Caco-2 (cell line): ENCODE measurements at regions not wholly inside any gene's neighbourhood (a gene's known extent, or its start where the extent isn't known, plus 50 kb on each side); places are given as distances from the start of the nearest gene placed in this dataset.

Experiments
- BruUV-seq: library from RNA; stranded (reverse); fragments of 400-500 nt; replicated peaks from 2 replicates; lab custom pipeline; 2021; lab: Mats Ljungman, UMichigan
- CTCF ChIA-PET: fragments of 300-600 bp; sonication (Branson Sonifier 250); formaldehyde crosslinking; loops from one replicate; lab custom pipeline; 2022; ENCODE audit warnings: antibody characterized with exemption; lab: Charles Lee
- POLR2A ChIA-PET: fragments of 300-600 bp; sonication (Branson Sonifier 250); formaldehyde crosslinking; loops from one replicate; lab custom pipeline; 2022; ENCODE audit warnings: antibody characterized with exemption; lab: Charles Lee
- DNase-seq, 2 experiments: peaks; one replicate each; pipeline versions ENCODE4 v3.0.0 to v3.0.0-alpha.2; 2020 to 2022
- H3K27me3 ChIP-seq: replicated peaks from 2 replicates; pipeline ENCODE4 v1.6.0; 2011; ENCODE audit warnings: low read length; ENCODE audit not compliant: control insufficient read depth, insufficient read depth
- H3K36me3 ChIP-seq: 2 replicates; pipeline ENCODE4 v1.5.1; 2011; ENCODE audit warnings: low read length; ENCODE audit not compliant: control insufficient read depth, insufficient read depth
- H3K4me1 ChIP-seq: fragments of 250-450 bp; sonication (Bioruptor Pico); 2 replicates; pipeline ENCODE4 v1.5.1; 2020; ENCODE audit warnings: mild to moderate bottlenecking
- H3K4me3 ChIP-seq: 2 replicates; pipeline ENCODE4 v1.5.1; 2011; ENCODE audit warnings: low read depth, mild to moderate bottlenecking, control low read depth, low read length
- H3K9me3 ChIP-seq: fragments of 250-450 bp; sonication (Bioruptor Pico); 2 replicates; pipeline ENCODE4 v1.5.1; 2020; ENCODE audit warnings: mild to moderate bottlenecking, moderate library complexity
- H3K27ac Mint-ChIP-seq: one replicate; pipeline ENCODE4 v1.8.0; 2022; ENCODE audit warnings: mixed read lengths; ENCODE audit not compliant: unreplicated experiment
- H3K27me3 Mint-ChIP-seq: one replicate; pipeline ENCODE4 v1.8.0; 2022; ENCODE audit warnings: mixed read lengths; ENCODE audit not compliant: insufficient read depth, unreplicated experiment
- H3K36me3 Mint-ChIP-seq: one replicate; pipeline ENCODE4 v1.8.0; 2022; ENCODE audit warnings: mild to moderate bottlenecking, mixed read lengths; ENCODE audit not compliant: insufficient read depth, unreplicated experiment
- H3K4me1 Mint-ChIP-seq: one replicate; pipeline ENCODE4 v1.8.0; 2022; ENCODE audit warnings: low read depth, mixed read lengths; ENCODE audit not compliant: unreplicated experiment
- H3K4me3 Mint-ChIP-seq: one replicate; pipeline ENCODE4 v1.8.0; 2022; ENCODE audit warnings: mild to moderate bottlenecking, moderate library complexity, mixed read lengths; ENCODE audit not compliant: unreplicated experiment
- H3K9me3 Mint-ChIP-seq: one replicate; pipeline ENCODE4 v1.8.0; 2022; ENCODE audit warnings: mixed read lengths; ENCODE audit not compliant: unreplicated experiment
- intact Hi-C: fragments of 100-400 bp; cut with micrococcal nuclease; formaldehyde crosslinking; loops from one replicate; pipeline ENCODE4 v1.10.0; 2022; ENCODE audit not compliant: unreplicated experiment
- TF ChIP-seq, protein P1 (sequence below), 2 experiments: fragments of 200-600 bp in 1 of 2; IDR thresholded peaks; 1 replicate in 1 of 2; 2 replicates in 1 of 2; pipeline versions ENCODE4 v1.5.1 to v1.8.0; 2011 to 2022; ENCODE audit warnings: antibody characterized with exemption in 1 of 2, control low read depth in 1 of 2, inconsistent platforms in 1 of 2, low read depth in 1 of 2, low read length in 1 of 2, mild to moderate bottlenecking in 1 of 2, moderate library complexity in 1 of 2; ENCODE audit not compliant: insufficient read depth in 1 of 2, severe bottlenecking in 1 of 2, unreplicated experiment in 1 of 2

DNA sequence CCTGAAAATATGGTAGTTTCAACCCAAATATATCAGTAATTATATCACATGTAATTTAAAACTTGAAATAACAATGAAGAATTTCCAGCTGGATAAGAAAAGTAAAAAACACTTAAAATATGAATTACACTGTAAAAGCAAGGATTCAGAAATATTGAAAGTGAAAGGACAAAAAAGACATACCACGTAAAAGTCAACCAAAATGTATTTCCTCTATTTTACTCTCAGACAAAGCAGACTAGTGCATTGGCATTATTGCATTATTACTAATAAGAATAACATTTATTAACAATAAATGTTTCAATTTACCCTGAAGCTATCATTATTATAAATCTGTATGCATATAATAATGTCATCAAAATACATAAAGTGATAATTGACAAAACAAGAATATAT lies 445.1 kb upstream of the TRIB2 start:
- Mint-ChIP-seq H3K4me3 (no peak overlapping the region), H3K36me3 (no peaks in the 10 kb centered on the region), H3K27me3 (peaks cover 9% of the 10 kb centered on the region), H3K9me3 (no peaks in the 10 kb centered on the region), H3K27ac (no peak overlapping the region), H3K4me1 (no peaks in the 10 kb centered on the region)
- Histone ChIP-seq H3K27me3 (no peaks in the 10 kb centered on the region), H3K4me3 (no peak overlapping the region), H3K4me1 (no peaks in the 10 kb centered on the region), H3K9me3 (peaks cover 5% of the 10 kb centered on the region; the same call in 1 of the 2 replicates), H3K36me3 (no peaks in the 10 kb centered on the region)
- intact Hi-C loops: no loop called here
- CTCF ChIA-PET: interaction anchor here (0.7 kb wide), 1 partner anchor 141 kb away, joined by 3 read pairs; no protein-coding TSS in a partner anchor
- TF ChIP-seq, protein P1, sequence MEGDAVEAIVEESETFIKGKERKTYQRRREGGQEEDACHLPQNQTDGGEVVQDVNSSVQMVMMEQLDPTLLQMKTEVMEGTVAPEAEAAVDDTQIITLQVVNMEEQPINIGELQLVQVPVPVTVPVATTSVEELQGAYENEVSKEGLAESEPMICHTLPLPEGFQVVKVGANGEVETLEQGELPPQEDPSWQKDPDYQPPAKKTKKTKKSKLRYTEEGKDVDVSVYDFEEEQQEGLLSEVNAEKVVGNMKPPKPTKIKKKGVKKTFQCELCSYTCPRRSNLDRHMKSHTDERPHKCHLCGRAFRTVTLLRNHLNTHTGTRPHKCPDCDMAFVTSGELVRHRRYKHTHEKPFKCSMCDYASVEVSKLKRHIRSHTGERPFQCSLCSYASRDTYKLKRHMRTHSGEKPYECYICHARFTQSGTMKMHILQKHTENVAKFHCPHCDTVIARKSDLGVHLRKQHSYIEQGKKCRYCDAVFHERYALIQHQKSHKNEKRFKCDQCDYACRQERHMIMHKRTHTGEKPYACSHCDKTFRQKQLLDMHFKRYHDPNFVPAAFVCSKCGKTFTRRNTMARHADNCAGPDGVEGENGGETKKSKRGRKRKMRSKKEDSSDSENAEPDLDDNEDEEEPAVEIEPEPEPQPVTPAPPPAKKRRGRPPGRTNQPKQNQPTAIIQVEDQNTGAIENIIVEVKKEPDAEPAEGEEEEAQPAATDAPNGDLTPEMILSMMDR (IDR thresholded peaks at IDR 0.05; ENCODE audit: insufficient read depth in 1 of 2, low read depth in 1 of 2, low read length in 1 of 2, severe bottlenecking in 1 of 2, unreplicated experiment in 1 of 2): no peak
- DNase-seq: no peak
- POLR2A ChIA-PET: no interaction called here
- BruUV-seq: no TSS peak

DNA sequence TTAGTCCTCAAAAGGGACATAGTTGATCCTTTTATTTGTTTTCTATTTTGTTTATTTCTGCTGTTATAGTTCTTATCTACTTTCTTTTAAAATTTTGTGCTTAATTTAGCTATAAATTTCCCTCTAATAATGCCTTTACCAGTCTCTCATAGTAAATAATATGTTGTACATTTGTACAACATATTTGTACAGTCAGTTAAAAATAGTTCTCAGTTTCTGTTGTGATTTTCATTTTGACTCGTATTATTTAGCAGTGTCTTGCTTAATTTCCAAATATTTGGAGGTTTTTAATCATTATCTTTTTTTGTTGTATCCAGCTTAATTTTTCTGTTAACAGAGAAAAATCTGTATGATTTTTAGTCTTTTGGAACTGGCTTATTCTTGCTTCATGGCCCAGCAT lies 443.6 kb upstream of the TRIB2 start:
- intact Hi-C loops: no loop called here
- TF ChIP-seq, protein P1 (IDR thresholded peaks at IDR 0.05; ENCODE audit: insufficient read depth in 1 of 2, low read depth in 1 of 2, low read length in 1 of 2, severe bottlenecking in 1 of 2, unreplicated experiment in 1 of 2): no peak
- Histone ChIP-seq H3K27me3 (no peaks in the 10 kb centered on the region), H3K4me1 (no peaks in the 10 kb centered on the region), H3K9me3 (peaks cover 4% of the 10 kb centered on the region; the same call in 1 of the 2 replicates), H3K36me3 (no peaks in the 10 kb centered on the region), H3K4me3 (no peak overlapping the region)
- BruUV-seq: no TSS peak
- no peak overlapping the region for H3K4me3 Mint-ChIP-seq
- no peak for DNase-seq
- ChIA-PET CTCF (no interaction called here), POLR2A (no interaction called here)
- no peak overlapping the region for H3K27ac Mint-ChIP-seq
- H3K27me3 Mint-ChIP-seq: peaks cover 9% of the 10 kb centered on the region
- H3K4me1 Mint-ChIP-seq: no peaks in the 10 kb centered on the region
- no peaks in the 10 kb centered on the region for H3K36me3 Mint-ChIP-seq
- H3K9me3 Mint-ChIP-seq: no peaks in the 10 kb centered on the region

DNA sequence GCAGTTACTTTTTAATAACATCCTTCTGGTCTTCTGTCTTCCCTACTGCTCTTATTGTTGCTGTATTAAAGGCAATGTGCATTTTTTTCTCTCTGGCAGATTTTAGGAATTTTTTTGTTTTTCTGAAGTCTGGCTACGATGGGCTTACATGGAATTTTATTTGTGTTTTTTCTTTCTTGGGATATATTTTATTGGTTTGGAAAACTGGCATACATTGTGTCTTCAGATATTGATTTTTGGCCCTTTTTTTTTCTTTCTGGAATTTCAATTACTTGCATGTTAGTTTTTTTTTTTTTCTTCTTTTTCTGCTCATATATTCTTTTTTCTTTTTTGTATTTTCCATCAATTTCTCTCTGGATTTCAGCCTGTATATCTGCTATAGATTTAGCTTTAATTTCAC lies 442.1 kb upstream of the TRIB2 start:
- Histone ChIP-seq H3K4me3 (no peak overlapping the region), H3K36me3 (no peaks in the 10 kb centered on the region), H3K27me3 (no peaks in the 10 kb centered on the region), H3K9me3 (no peaks in the 10 kb centered on the region), H3K4me1 (no peaks in the 10 kb centered on the region)
- H3K27me3 Mint-ChIP-seq: peaks cover 9% of the 10 kb centered on the region
- no peak overlapping the region for H3K27ac Mint-ChIP-seq
- intact Hi-C loops: no loop called here
- TF ChIP-seq, protein P1 (IDR thresholded peaks at IDR 0.05; ENCODE audit: insufficient read depth in 1 of 2, low read depth in 1 of 2, low read length in 1 of 2, severe bottlenecking in 1 of 2, unreplicated experiment in 1 of 2): no peak
- ChIA-PET POLR2A (no interaction called here), CTCF (no interaction called here)
- DNase-seq: no peak
- no peaks in the 10 kb centered on the region for H3K36me3 Mint-ChIP-seq
- no peak overlapping the region for H3K4me3 Mint-ChIP-seq
- BruUV-seq: no TSS peak
- H3K4me1 Mint-ChIP-seq: no peaks in the 10 kb centered on the region
- no peaks in the 10 kb centered on the region for H3K9me3 Mint-ChIP-seq
